ENCODE measurements at regions not wholly inside any gene's neighbourhood (a gene's known extent, or its start where the extent isn't known, plus 50 kb on each side); places are given as distances from the start of the nearest gene placed in this dataset.
"Not testable (repeated sequence)": the region's sequence is repeated elsewhere in the genome, so short reads cannot be mapped to it uniquely, and the experiment has no call there.

GRCh38 chr3:31300456-31301443 lies 232.0 kb upstream of the STT3B start:
- no peak for DNase-seq

GRCh38 chr3:31302343-31302742 lies 230.4 kb upstream of the STT3B start:
- DNase-seq = no peak

DNA sequence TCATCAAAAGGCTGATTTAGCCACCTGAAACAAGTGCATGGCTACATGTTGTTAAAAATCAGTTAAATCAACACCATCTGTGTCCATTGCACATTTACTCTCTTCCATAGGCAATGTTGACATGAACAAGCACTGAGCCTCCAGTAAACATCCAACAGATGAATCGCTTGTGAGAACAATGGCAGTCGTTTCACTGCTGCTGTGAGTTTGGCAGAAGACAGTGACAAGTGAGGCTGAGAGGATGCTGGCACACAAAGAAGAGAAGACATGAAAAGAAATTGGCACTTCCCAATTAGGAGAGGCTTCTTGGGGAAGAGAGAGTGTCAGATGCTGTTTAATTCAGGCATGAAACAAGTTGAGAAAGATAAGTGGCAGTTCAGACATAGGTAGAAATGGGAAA lies 227.4 kb upstream of the STT3B start:
- peak; percentile 36 for DNase-seq

- no peak for DNase-seq
Observed at GRCh38 chr3:31307131-31307785, 225.5 kb upstream of the STT3B start.

- DNase-seq = no peak
Observed at GRCh38 chr3:31311559-31311958, 221.2 kb upstream of the STT3B start.

DNA sequence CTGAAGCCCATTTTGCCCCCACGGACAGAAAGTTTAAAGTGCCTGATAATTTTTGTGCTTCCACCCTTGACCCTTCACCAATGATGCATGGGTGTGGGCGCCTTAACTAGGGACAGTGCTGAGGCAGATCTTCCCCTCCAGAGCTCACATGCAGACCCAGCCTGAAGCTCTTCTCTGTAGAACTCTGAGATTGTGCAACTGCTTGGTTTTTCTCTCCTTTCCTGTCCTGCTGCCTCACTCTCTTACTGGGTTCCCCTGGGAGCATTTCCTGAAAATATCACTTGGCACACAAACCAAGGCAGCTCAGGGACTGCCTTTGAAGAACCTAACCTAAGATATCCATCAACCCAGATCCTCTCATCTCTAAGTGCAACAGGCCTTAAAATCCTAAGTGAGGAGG lies 220.3 kb upstream of the STT3B start:
- no peak for DNase-seq

DNA sequence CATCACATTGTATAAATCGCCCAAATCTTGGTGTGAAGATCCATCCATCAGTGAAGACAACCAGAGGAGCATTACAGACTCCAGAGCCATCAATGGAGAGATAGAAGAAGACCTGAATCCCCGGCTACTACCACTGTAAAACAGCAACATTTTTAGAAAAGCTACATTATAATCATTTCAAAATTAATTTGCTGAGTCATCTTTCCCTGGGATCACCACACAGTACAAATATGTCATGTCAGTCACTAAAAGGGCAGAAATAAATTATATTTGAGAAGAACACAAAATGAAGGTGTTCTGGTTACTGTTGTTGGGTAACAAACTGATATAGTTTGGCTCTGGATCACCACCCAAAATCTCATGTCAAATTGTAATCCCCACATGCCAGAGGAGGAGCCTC lies 218.5 kb upstream of the STT3B start:
- no peak for DNase-seq

DNA sequence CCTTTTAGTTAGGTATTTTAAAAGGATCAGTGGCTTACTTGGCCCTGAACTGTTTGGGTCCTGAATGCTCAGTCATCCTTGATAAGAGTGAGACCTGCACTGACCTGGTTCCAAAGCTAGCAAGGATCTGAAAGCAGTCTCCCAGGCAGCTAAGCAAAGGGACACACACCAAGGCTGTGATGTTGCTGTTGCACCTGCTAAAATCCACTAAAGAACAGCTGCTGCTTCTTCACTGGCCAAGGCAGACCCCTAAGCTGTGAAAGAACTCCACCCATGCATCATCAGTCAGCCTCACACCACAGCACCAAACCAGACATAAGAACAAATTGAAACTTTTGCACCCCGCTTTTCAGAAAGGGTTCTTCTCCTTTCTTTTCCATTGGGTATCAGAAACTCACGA lies 213.4 kb upstream of the STT3B start:
- no peak for DNase-seq

DNA sequence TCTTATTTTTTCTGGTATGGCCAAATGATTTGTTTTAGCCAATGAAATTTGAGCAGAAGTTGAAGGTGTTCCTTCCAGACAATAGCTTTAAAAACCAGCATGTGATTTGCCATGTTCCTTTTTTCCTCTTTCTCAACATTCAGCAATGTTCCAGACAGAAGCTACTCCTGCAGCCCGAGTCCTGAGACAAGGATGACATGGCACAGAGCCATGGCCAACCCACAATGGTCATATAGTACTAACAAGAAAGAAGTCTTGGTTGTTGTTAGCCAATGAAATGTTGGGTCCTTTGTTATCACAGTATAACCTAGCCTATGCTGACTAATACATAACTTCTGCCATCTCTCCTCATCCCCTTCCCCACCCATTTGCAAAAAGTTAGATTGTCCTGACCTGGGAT lies 211.1 kb upstream of the STT3B start:
- DNase-seq = no peak

DNA sequence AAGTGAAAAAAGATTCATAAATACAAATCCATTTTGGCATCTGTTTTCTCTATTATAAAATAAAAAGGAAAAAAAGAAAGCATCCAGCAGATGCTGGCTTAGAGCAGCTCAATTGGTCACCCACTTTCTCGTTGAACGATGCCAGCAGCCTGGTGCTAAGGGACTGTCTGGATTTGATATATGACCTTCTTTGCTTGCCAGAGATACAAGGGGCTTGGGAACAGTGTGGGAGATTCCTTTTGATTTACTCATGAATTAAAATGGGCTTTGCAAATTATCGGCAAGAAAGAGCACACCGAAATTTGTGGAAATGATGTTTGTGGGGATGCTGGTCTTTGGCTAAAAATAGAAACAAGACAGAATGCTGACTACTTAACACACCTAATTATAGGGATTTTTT lies 210.3 kb upstream of the STT3B start:
- no peak for DNase-seq

GRCh38 chr3:31327826-31328357 lies 204.8 kb upstream of the STT3B start:
- DNase-seq = not testable (repeated sequence)

- DNase-seq = peak; percentile 66
Observed at GRCh38 chr3:31331278-31331677, 201.4 kb upstream of the STT3B start.

DNA sequence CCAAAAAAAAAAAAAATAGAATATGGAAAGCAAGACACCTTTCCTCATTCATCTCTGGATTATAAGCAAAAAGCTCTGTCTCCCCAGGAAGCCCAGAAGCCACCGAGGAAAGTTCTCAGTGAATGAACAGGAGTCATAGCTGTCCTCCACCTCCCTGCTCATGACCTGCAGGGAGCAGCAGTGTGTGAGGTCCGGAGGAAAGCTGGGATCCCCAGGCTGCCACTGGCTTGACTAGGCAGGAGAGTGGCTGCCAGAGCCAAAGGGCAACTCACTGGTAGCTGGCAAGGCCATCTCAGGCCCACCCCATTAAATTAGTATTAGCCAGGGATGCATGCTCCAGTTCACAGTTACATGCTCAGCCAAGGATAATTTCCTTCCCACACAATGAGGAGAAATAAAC lies 191.6 kb upstream of the STT3B start:
- DNase-seq = no peak

- DNase-seq = no peak
Observed at GRCh38 chr3:31343075-31343474, 189.7 kb upstream of the STT3B start.

- no peak for DNase-seq
Observed at GRCh38 chr3:31345581-31345980, 187.1 kb upstream of the STT3B start.

DNA sequence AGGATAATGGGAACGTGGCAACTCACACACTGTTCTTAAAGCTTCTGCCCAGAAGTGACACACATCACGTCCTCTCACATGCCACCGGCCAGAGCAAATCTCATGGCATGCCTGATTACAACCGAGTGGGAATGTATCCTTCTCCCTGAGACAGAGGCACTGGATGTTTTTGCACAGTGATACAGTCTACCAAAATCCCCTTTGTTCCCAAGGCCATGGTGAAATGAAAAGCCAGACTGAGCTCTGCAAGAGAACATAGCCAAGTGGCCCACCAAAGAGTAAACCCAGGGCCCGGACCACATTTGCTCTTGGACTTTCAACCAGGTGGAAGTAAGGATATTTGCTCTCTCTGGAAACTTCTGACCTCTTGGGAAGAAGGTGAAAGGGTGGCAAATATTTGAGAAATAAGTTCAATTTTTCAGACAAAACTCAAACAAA lies 186.2 kb upstream of the STT3B start:
- no peak for DNase-seq

- DNase-seq = no peak
Observed at GRCh38 chr3:31349001-31349748, 183.6 kb upstream of the STT3B start.

DNA sequence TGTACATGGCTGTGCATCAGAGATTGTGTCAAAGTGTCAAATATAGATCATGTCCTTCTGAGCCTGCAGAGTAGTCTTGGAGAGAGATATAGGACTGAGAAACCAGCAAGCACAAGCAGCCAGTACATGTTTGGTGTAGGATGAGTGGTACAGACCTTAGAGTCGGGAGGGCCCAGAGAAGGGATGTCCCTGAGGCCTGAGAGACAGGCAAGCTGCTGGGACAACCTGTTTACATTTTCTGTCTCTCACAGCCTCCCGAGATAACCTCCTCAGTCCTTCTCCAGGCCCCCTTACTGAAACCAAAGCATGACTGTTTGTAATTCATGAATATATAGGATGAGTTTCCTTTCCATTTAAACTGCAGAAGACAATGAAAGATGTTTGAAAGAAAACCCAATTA lies 182.4 kb upstream of the STT3B start:
- DNase-seq = no peak

GRCh38 chr3:31352331-31352730 lies 180.4 kb upstream of the STT3B start:
- no peak for DNase-seq

- no peak for DNase-seq
Observed at GRCh38 chr3:31353166-31353565, 179.6 kb upstream of the STT3B start.

DNA sequence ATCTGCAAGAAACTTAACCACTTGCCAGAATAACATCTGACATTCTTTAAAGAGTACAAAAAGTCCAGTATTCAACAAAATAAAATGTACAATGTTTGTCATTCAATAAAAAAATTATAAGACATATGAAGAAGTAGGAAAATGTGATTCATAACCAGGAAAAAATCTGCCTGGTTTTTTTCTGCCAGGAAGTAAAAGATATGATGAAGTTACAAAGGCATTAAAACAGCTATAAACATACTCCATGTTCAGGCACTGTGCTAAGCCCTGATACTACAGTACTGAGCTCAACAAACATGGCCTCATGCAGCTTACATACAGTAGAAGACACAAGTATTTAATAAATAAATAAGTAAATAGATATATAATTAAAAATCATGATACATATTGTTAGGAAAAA lies 178.4 kb upstream of the STT3B start:
- no peak for DNase-seq

- no peak for DNase-seq
Observed at GRCh38 chr3:31355807-31356206, 176.9 kb upstream of the STT3B start.

DNA sequence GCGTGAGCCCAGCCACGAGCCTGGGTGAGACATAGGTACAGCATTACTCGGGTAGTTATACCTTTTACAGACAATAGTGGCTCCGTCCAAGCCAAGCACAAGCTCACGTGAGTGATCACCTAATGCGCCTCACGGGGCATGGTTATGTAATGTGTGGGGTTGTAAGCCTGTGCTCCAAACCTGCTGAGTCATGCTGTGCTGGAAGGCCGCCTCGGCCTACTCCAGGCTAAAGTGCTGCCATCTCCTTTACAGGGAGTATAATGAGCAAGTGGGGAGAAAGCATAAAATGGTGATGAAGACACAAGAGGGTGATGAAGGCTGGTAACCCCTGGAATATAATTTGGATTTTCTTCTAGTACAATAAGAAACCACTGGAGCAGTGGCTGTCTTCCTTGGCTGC lies 175.8 kb upstream of the STT3B start:
- no peak for DNase-seq
